NCI-H2107 treated with DMSO at 0.1 percent for 48 hours (cell line): ENCODE measurements at regions not wholly inside any gene's neighbourhood (a gene's known extent, or its start where the extent isn't known, plus 50 kb on each side); places are given as distances from the start of the nearest gene placed in this dataset.

Experiments
- DNase-seq: peaks from one replicate; lab custom pipeline; 2025; ENCODE audit not compliant: unreplicated experiment; lab: John Stamatoyannopoulos, UW

- no peak for DNase-seq
Observed at GRCh38 chr13:85544756-85545155, 254.5 kb downstream of the SLITRK6 start.

- DNase-seq, result no peak
Observed at GRCh38 chr13:85543144-85543543, 256.1 kb downstream of the SLITRK6 start.

GRCh38 chr13:85541476-85541875, 257.7 kb downstream of the SLITRK6 start:
- no peak for DNase-seq

GRCh38 chr13:85538957-85539356, 260.3 kb downstream of the SLITRK6 start:
- no peak for DNase-seq

GRCh38 chr13:85537601-85538000, 261.6 kb downstream of the SLITRK6 start:
- DNase-seq, result no peak

GRCh38 chr13:85536706-85537105, 262.5 kb downstream of the SLITRK6 start:
- no peak for DNase-seq

GRCh38 chr13:85535316-85536084, 263.7 kb downstream of the SLITRK6 start:
- no peak for DNase-seq

GRCh38 chr13:85533911-85534310, 265.3 kb downstream of the SLITRK6 start:
- DNase-seq, result no peak

GRCh38 chr13:85529218-85529594, 270.0 kb downstream of the SLITRK6 start:
- DNase-seq, result no peak

GRCh38 chr13:85528491-85529217, 270.6 kb downstream of the SLITRK6 start:
- DNase-seq, result no peak

- DNase-seq, result no peak
Observed at GRCh38 chr13:85527316-85527715, 271.9 kb downstream of the SLITRK6 start.

GRCh38 chr13:85525411-85525810, 273.8 kb downstream of the SLITRK6 start:
- DNase-seq, result no peak

GRCh38 chr13:85521657-85522056, 277.6 kb downstream of the SLITRK6 start:
- peak; percentile 94 for DNase-seq

- DNase-seq, result no peak
Observed at GRCh38 chr13:85520445-85520844, 278.8 kb downstream of the SLITRK6 start.

GRCh38 chr13:85519363-85519762, 279.9 kb downstream of the SLITRK6 start:
- no peak for DNase-seq

- no peak for DNase-seq
Observed at GRCh38 chr13:85512421-85512820, 286.8 kb downstream of the SLITRK6 start.

- DNase-seq, result peak; percentile 17
Observed at GRCh38 chr13:85509512-85509911, 289.7 kb downstream of the SLITRK6 start.

- no peak for DNase-seq
Observed at GRCh38 chr13:85508683-85509329, 290.4 kb downstream of the SLITRK6 start.

GRCh38 chr13:85503797-85504196, 295.4 kb downstream of the SLITRK6 start:
- no peak for DNase-seq

- DNase-seq, result no peak
Observed at GRCh38 chr13:85501616-85502015, 297.6 kb downstream of the SLITRK6 start.

GRCh38 chr13:85500696-85501256, 298.4 kb downstream of the SLITRK6 start:
- no peak for DNase-seq

- no peak for DNase-seq
Observed at GRCh38 chr13:85498774-85499173, 300.4 kb downstream of the SLITRK6 start.
